ENCODE measurements at regions not wholly inside any gene's neighbourhood (a gene's known extent, or its start where the extent isn't known, plus 50 kb on each side); places are given as distances from the start of the nearest gene placed in this dataset.

GRCh38 chr20:7817286-7817685 is 123.0 kb downstream of the HAO1 start:
- Mint-ChIP-seq H3K36me3 (no peaks in the 10 kb centered on the region), H3K27ac (no peak overlapping the region), H3K4me3 (no peak overlapping the region), H3K4me1 (ENCODE audit: low read depth in 2 of 2) (no peaks in the 10 kb centered on the region), H3K27me3 (peaks cover 0 to 13% of the 10 kb centered on the region in 2 donors), H3K9me3 (no peaks in the 10 kb centered on the region)
- no peak for DNase-seq (ENCODE audit: low spot score)
- no peak for ATAC-seq

- DNase-seq (ENCODE audit: low spot score) (no peak), ATAC-seq (no peak)
- no peak overlapping the region for H3K27ac Mint-ChIP-seq
- no peaks in the 10 kb centered on the region for H3K36me3 Mint-ChIP-seq
- H3K27me3 Mint-ChIP-seq = peaks cover 0 to 13% of the 10 kb centered on the region in 2 donors
- no peaks in the 10 kb centered on the region for H3K9me3 Mint-ChIP-seq
- no peak overlapping the region for H3K4me3 Mint-ChIP-seq
- H3K4me1 Mint-ChIP-seq (ENCODE audit: low read depth in 2 of 2) = no peaks in the 10 kb centered on the region
These were observed 121.8 kb downstream of the HAO1 start for GRCh38 chr20:7818477-7818876.

GRCh38 chr20:7820897-7821296 is 119.4 kb downstream of the HAO1 start:
- no peak for DNase-seq (ENCODE audit: low spot score)
- H3K4me3 Mint-ChIP-seq = no peak overlapping the region
- no peak for ATAC-seq
- H3K27me3 Mint-ChIP-seq = peaks cover 0 to 13% of the 10 kb centered on the region in 2 donors
- no peaks in the 10 kb centered on the region for H3K36me3 Mint-ChIP-seq
- H3K27ac Mint-ChIP-seq = no peak overlapping the region
- no peaks in the 10 kb centered on the region for H3K4me1 Mint-ChIP-seq (ENCODE audit: low read depth in 2 of 2)
- no peaks in the 10 kb centered on the region for H3K9me3 Mint-ChIP-seq

GRCh38 chr20:7822772-7823171 is 117.5 kb downstream of the HAO1 start:
- Mint-ChIP-seq H3K9me3 (no peaks in the 10 kb centered on the region), H3K27me3 (peaks cover 0 to 13% of the 10 kb centered on the region in 2 donors), H3K4me1 (ENCODE audit: low read depth in 2 of 2) (no peaks in the 10 kb centered on the region), H3K4me3 (no peak overlapping the region), H3K27ac (no peak overlapping the region), H3K36me3 (no peaks in the 10 kb centered on the region)
- ATAC-seq (no peak), DNase-seq (ENCODE audit: low spot score) (no peak)

- no peaks in the 10 kb centered on the region for H3K9me3 Mint-ChIP-seq
- H3K36me3 Mint-ChIP-seq = no peaks in the 10 kb centered on the region
- no peaks in the 10 kb centered on the region for H3K4me1 Mint-ChIP-seq (ENCODE audit: low read depth in 2 of 2)
- ATAC-seq (no peak), DNase-seq (ENCODE audit: low spot score) (no peak)
- H3K27ac Mint-ChIP-seq = no peak overlapping the region
- no peak overlapping the region for H3K4me3 Mint-ChIP-seq
- no peaks in the 10 kb centered on the region for H3K27me3 Mint-ChIP-seq
These were observed 111.8 kb downstream of the HAO1 start for GRCh38 chr20:7828437-7828836.

- DNase-seq (ENCODE audit: low spot score) (no peak), ATAC-seq (no peak)
- Mint-ChIP-seq H3K27ac (no peak overlapping the region), H3K9me3 (peaks cover 2% of the 10 kb centered on the region), H3K36me3 (no peaks in the 10 kb centered on the region), H3K27me3 (no peaks in the 10 kb centered on the region), H3K4me1 (ENCODE audit: low read depth in 2 of 2) (no peaks in the 10 kb centered on the region), H3K4me3 (no peak overlapping the region)
These were observed 111.2 kb downstream of the HAO1 start for GRCh38 chr20:7829031-7829430.

GRCh38 chr20:7829776-7830175 is 110.5 kb downstream of the HAO1 start:
- no peak overlapping the region for H3K4me3 Mint-ChIP-seq
- no peaks in the 10 kb centered on the region for H3K4me1 Mint-ChIP-seq (ENCODE audit: low read depth in 2 of 2)
- no peak for DNase-seq (ENCODE audit: low spot score)
- no peak for ATAC-seq
- H3K9me3 Mint-ChIP-seq = peaks cover 4% of the 10 kb centered on the region
- H3K36me3 Mint-ChIP-seq = no peaks in the 10 kb centered on the region
- no peak overlapping the region for H3K27ac Mint-ChIP-seq
- H3K27me3 Mint-ChIP-seq = no peaks in the 10 kb centered on the region

All from natural killer cell treated with Interleukin-12 subunit alpha and Interleukin-12 subunit beta and Interleukin-15 and Interleukin-18, amount 100 ng/mL, for 72 hours (primary cell).